ENCODE measurements at regions not wholly inside any gene's neighbourhood (a gene's known extent, or its start where the extent isn't known, plus 50 kb on each side); places are given as distances from the start of the nearest gene placed in this dataset.
A peak's percentile ranks its signal among the peaks of the same experiment; 100 is the strongest.

GRCh38 chr7:22601812-22602565, 102.0 kb upstream of the STEAP1B start:
- Histone ChIP-seq H2AFZ (ENCODE audit: low read depth) (0 out of 2 replicates have a peak overlapping the region, but pooled peaks have one; percentile 38), H3K27ac (ENCODE audit: low read depth in 2 of 2, low read length in 1 of 2) (peak overlapping the region; percentile 53 to 67; a peak in 2 of 4 replicates), H3K79me2 (ENCODE audit: insufficient read depth) (no peaks in the 10 kb centered on the region), H4K20me1 (ENCODE audit: insufficient read depth) (no peaks in the 10 kb centered on the region), H3K36me3 (replicated peaks in 1 of 2; ENCODE audit: control insufficient read depth in 1 of 2, insufficient read depth in 2 of 2, low read length in 1 of 2) (no peaks in the 10 kb centered on the region), H3K4me3 (ENCODE audit: low read depth in 2 of 2, low read length in 1 of 2) (no peak overlapping the region), H3K4me2 (peak overlapping the region; percentile 46; the same call in 1 of the 2 replicates), H3K9me2 (no peaks in the 10 kb centered on the region), H3K9me3 (no peaks in the 10 kb centered on the region), H3K9ac (peak overlapping the region; percentile 24; the same call in 1 of the 2 replicates), H3F3A (replicated peaks; ENCODE audit: insufficient read depth) (no peaks in the 10 kb centered on the region), H3K27me3 (ENCODE audit: insufficient read depth) (no peaks in the 10 kb centered on the region), H3K4me1 (ENCODE audit: control insufficient read depth in 1 of 2, insufficient read depth in 2 of 2, low read depth in 1 of 2, low read length in 1 of 2) (peaks cover 2 to 13% of the 10 kb centered on the region in 2 experiments; a peak in 3 of 4 replicates)
- WGBS (ENCODE audit: low lambda C conversion rate): 54% methylated on average over 4 of the region's 4 CpGs
- ChIA-PET CTCF (interaction anchor here (1.3 kb wide), 1 partner anchor 453 kb away, joined by 4 read pairs; no protein-coding TSS in a partner anchor), POLR2A (no interaction called here)
- TF ChIP-seq NFIC (IDR thresholded peaks at IDR 0.05; ENCODE audit: borderline replicate concordance): no peak; the same call in 1 of the 2 replicates
- TF ChIP-seq FOSL2 (IDR thresholded peaks at IDR 0.05; ENCODE audit: borderline replicate concordance, low read depth): peak; percentile 15; the same call in 1 of the 2 replicates
- no peak for DNase-seq

DNA sequence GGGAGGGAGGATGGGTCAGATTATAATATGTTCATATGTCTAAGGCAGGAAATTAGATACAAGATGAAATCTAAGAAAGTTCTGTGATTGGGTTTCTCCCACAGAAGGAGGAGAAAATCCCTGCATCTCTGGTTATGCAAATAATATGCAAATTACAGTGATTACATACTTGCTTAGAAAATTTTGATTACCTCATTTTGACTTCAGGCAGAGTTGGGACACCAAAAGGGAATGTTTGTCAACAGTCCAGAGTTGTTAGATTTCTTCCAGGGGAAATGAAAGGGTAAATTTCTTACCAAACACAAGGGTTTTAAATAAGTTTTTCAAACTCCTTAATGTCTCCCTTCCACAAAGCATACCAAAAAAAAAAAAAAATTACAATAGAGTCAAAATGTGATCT, 101.4 kb upstream of the STEAP1B start:
- no peak overlapping the region for H3K4me2 ChIP-seq
- H3K27ac ChIP-seq (ENCODE audit: low read depth in 2 of 2, low read length in 1 of 2): peak overlapping the region; percentile 53 to 67; a peak in 2 of 4 replicates
- no peaks in the 10 kb centered on the region for H4K20me1 ChIP-seq (ENCODE audit: insufficient read depth)
- DNase-seq: no peak
- H3K27me3 ChIP-seq (ENCODE audit: insufficient read depth): no peaks in the 10 kb centered on the region
- no peaks in the 10 kb centered on the region for H3K9me3 ChIP-seq
- no peaks in the 10 kb centered on the region for H3F3A ChIP-seq (replicated peaks; ENCODE audit: insufficient read depth)
- TF ChIP-seq TCF12 (IDR thresholded peaks at IDR 0.05) (no peak), GATA2 (CRISPR knock-in tag; IDR thresholded peaks at IDR 0.05) (no peak), JUND (IDR thresholded peaks at IDR 0.05) (no peak), NFIC (IDR thresholded peaks at IDR 0.05; ENCODE audit: borderline replicate concordance) (no peak), FOXM1 (IDR thresholded peaks at IDR 0.05; ENCODE audit: low read depth) (no peak), CTCF (IDR thresholded peaks at IDR 0.05) (no peak), EP300 (IDR thresholded peaks at IDR 0.05; ENCODE audit: borderline replicate concordance in 1 of 2, low read depth in 1 of 2, low read length in 1 of 2) (no peak), SMC3 (IDR thresholded peaks at IDR 0.05; ENCODE audit: low read depth, low read length) (no peak), NRF1 (IDR thresholded peaks at IDR 0.05; ENCODE audit: low read depth, low read length) (no peak), SIN3A (IDR thresholded peaks at IDR 0.05; ENCODE audit: borderline replicate concordance, low read depth, low read length) (no peak), RCOR1 (IDR thresholded peaks at IDR 0.05; ENCODE audit: low read length) (no peak), RXRA (IDR thresholded peaks at IDR 0.05; ENCODE audit: borderline replicate concordance, low read depth) (no peak), EZH2phosphoT487 (IDR thresholded peaks at IDR 0.05; ENCODE audit: borderline replicate concordance, low read depth) (no peak), USF1 (IDR thresholded peaks at IDR 0.05; ENCODE audit: borderline replicate concordance, low read depth) (no peak)
- TF ChIP-seq, protein P1, sequence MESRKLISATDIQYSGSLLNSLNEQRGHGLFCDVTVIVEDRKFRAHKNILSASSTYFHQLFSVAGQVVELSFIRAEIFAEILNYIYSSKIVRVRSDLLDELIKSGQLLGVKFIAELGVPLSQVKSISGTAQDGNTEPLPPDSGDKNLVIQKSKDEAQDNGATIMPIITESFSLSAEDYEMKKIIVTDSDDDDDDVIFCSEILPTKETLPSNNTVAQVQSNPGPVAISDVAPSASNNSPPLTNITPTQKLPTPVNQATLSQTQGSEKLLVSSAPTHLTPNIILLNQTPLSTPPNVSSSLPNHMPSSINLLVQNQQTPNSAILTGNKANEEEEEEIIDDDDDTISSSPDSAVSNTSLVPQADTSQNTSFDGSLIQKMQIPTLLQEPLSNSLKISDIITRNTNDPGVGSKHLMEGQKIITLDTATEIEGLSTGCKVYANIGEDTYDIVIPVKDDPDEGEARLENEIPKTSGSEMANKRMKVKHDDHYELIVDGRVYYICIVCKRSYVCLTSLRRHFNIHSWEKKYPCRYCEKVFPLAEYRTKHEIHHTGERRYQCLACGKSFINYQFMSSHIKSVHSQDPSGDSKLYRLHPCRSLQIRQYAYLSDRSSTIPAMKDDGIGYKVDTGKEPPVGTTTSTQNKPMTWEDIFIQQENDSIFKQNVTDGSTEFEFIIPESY (IDR thresholded peaks at IDR 0.05; ENCODE audit: borderline replicate concordance, low read depth): no peak
- no peaks in the 10 kb centered on the region for H3K79me2 ChIP-seq (ENCODE audit: insufficient read depth)
- peaks cover 2 to 13% of the 10 kb centered on the region in 2 experiments; a peak in 3 of 4 replicates for H3K4me1 ChIP-seq (ENCODE audit: control insufficient read depth in 1 of 2, insufficient read depth in 2 of 2, low read depth in 1 of 2, low read length in 1 of 2)
- no peak overlapping the region for H3K4me3 ChIP-seq (ENCODE audit: low read depth in 2 of 2, low read length in 1 of 2)
- H2AFZ ChIP-seq (ENCODE audit: low read depth): 0 out of 2 replicates have a peak overlapping the region, but pooled peaks have one; percentile 38
- H3K36me3 ChIP-seq (replicated peaks in 1 of 2; ENCODE audit: control insufficient read depth in 1 of 2, insufficient read depth in 2 of 2, low read length in 1 of 2): no peaks in the 10 kb centered on the region
- H3K9me2 ChIP-seq: no peaks in the 10 kb centered on the region
- CTCF ChIA-PET: no interaction called here
- no peak overlapping the region for H3K9ac ChIP-seq
- POLR2A ChIA-PET: no interaction called here

All from SK-N-SH (cell line).